ENCODE measurements at regions not wholly inside any gene's neighbourhood (a gene's known extent, or its start where the extent isn't known, plus 50 kb on each side); places are given as distances from the start of the nearest gene placed in this dataset.
"Not testable (repeated sequence)": the region's sequence is repeated elsewhere in the genome, so short reads cannot be mapped to it uniquely, and the experiment has no call there.

DNA sequence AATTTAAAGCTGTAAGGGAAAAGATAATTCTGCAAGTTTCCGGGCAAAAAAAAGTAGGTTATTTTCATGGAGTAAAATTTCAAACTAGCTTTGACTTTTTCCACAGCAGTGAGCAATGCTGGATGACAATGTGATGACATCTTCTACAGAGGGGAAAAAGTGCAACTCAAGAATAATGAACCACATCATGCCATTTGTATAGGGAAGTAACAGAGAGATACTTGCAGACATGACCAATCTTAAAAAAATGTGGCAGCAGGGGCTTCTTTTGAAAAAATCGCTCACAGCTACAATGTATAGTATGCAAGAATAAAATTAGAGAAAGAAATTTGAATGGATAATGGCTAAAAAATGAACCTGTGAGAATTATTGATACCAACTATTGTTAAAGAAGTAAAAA is 115.5 kb downstream of the DHRS2 start:
- no peak for DNase-seq

DNA sequence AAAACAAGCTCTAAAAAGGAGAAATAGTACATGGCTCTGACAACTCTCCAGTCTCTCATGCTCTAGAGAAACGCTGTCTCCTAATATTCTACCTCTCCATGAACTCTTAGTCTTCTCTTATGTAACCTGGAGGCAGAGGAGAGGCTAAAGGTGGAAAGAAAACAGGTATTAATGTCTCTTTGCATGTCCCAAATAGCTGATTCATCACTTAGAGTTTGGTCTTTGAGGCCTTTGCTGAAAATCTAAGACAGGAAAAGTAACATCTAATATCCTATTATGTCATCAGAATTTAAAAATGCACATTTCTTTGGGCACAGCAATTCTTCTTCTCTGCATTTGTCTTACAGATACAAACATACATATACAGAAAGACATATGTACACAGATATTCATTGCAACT is 127.2 kb downstream of the DHRS2 start:
- DNase-seq: no peak

DNA sequence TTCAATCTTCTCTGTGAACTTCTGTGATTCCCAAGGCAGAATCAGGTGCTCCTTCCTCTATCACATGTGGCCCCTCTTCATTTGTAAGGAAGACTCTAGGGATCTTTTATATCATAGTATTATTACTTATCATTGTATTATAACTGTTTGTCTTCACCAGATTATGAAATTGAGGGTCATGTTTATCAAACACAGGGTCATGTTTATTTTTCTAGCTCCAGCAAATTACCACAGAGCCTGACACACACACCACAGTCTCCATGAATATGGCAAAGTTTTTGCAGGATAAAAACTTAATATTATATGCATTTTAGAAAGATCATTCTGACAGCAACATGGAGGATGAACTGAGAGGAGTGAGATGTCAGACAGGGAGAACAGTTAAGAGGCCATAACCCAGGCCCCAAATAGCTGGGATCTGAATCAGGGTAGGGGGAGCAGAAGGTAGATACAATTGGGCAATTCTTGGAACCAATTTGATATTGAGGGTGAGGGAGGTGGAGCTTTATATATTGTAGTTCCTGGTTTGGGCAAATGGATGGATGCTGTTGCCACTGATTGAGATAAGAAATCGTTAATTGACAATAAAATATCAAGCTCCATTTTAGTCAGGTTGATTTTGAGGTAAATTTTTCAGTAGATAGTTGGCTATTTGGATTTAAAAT is 130.7 kb downstream of the DHRS2 start:
- DNase-seq: no peak

DNA sequence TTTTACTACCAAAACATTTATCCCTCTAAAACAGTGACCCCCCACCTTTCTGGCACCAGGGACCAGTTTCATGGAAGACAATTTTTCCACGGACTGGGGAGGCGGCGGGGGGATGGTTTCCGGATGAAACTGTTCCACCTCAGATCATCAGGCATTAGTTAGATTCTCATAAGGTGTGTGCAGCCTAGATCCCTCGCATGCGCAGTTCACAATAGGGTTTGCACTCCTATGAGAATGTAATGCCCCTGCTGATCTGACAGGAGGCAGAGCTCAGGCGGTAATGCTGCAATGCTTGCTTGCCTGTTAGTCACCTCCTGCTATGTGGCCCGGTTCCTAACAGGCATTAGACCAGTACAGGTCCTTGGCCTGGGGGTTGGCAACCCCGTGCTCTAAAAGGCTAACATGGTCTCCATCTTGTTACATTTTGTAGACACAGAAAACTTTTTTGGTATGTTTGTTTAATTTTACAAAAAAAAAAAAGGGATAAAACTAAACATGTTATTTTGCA is 133.1 kb downstream of the DHRS2 start:
- not testable (repeated sequence) for DNase-seq

DNA sequence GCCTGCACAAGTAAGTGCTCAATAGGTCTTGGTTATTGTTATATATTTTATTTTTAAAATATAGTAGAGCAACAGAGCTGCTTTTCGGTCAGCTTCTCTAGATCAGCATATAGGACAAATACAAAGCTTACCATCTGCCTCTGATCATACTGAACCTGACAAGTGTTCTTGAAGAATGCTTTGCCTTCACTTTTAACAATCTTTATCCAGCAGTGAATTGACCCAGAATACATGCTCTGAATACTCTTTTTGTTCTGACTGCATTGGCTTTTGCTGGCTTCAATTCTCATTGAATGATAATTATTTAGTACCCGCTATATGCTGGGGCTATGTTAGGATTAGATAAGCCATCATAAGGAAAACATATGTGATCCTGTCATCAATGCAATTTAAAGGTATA is 137.8 kb downstream of the DHRS2 start:
- DNase-seq: no peak

DNA sequence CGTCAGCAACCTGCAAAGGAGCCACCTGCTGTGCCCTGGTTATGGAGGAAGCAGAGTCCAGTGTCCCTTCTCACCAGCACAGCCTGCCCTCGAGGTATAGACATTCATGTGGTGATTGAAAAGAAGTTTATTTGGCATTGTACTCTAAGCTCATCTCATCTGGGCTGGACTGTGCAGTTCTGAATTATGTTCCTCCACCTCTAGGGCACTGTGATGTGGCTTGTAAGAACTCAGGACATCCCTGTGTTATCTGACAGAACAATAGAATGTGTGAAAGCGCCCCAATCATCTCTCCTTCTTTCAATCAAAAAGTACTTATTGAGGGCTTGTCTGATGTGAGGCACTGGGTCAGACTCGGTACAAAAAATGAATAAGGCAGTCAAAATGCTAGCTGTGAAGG is 140.1 kb downstream of the DHRS2 start:
- no peak for DNase-seq

DNA sequence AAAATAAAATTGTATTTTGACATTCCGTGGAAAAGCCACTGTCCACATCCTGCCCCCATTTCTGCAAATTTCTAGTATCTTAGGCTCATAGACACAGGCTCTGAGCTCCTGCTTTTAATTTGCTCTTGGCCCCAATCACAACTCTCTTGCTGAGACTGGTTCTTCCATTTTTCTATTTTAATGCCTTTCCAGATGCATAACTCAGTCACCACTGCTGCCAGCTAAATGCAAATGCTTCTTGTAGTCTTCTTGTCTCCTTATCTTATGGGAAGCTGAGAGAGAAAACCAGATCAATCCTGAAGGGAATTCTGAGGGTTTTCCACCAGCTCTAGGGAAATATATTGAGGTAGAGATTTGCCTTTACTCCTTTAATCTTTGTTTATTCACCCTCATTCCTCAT is 149.0 kb downstream of the DHRS2 start:
- no peak for DNase-seq

DNA sequence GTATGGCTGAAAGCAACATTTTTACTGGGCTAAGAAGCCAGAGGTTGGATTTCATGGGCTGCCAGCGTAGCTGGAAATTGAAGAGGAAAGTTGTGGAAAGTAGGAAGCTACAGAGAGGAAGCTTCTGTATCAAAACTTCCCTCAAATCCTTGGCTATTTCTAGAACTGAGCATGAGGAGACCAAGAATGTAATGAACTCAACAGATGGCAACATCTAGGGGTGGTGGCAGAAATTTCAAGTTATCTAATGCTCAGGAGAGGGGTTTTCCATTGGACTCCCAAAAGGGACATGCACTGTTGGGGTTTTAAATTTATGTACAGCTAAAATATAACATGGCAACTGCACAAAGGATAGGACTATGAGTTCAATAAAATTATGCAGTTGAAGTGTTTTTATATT is 151.3 kb downstream of the DHRS2 start:
- DNase-seq: no peak

DNA sequence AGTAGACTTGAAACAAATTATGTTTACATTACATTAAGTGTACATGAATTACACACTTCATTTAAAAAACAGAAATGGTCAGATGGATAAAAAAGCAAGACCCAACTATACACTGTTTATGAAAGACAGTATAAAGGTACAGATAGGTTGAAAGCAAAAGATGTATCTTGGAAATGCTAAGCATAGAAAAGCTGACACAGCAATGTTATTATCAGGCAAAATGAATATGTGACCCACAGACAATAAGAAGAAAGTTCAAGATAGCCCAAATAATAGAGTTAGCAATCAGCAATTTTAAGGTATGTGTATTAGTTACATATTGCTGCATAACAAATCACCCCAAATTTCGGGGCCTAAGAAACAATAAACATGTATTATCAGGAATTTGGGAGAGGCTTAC is 153.5 kb downstream of the DHRS2 start:
- DNase-seq: no peak

DNA sequence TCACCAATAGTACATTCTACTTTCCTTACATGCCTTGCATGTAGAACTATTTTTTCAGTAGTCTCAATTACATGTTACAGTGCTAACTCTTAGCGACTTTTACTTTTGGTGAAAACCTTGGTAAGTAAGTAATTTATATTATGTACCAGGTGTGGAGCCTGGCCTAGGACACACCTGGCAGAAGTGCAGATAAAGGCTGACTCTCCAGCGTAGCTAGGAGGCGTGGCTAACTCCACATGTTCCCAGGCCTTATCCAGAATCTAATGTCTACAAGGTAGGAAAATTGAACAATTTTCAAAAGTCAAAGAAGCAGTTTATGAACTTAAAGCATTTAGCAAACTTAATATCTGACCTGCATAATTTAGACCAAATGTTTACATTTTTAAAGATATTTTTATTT is 157.4 kb downstream of the DHRS2 start:
- no peak for DNase-seq

DNA sequence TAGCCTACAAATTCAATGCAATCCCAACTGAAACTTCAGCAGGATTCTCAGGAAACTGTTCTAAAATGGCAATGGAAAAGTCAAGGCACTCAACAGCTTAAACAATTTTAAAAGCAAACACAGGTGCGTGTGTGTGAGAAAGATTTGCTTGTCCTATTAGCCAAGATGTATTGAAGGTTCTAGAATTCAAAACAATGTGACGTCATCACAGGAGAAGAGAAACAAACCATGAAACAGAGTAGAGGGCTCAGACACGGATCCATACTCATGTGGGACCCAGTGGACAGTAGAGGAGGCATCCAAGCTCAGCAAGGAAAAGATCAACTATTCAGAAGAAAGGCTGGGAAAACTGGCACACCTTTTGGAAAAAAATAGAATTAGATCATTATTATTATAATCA is 152.8 kb upstream of the DHRS4 start:
- DNase-seq: no peak

DNA sequence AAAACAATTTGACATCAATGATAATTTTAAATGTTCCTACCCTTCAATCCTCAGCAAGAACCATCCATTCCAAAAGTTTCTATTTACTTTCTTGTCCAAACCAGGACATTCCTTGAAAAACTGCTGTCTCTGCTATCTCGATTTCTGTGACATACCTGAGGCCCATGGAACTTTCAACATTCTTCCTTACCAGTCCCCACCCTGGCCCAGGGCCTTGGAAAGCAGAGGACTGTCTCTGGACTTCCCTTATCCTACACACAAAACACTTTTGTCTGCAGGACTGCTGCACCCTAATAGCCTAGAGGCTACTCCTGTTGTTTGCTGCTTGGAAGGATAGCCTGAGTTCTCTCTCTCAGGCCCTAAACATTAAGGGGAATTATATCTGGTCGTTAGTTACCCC is 151.8 kb upstream of the DHRS4 start:
- DNase-seq: no peak

DNA sequence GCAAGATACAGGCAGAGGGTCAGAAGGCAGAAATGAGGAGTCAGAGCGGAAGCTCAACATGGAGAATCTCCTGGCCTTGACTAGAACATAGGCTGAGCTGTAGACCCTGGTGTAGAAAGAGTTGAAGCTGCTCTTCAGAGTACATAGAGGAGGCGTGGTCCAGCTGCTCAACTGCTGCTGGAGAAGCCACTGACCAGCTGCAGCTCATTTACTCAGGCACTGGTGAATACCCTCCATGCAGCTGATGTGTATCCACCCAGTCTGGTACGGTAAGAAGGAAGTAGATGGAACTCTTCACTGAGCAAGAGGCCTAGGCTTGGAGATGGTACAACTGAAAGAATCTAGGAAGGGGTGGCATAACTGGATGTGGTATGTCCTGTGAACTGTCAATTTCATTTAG is 148.8 kb upstream of the DHRS4 start:
- no peak for DNase-seq

DNA sequence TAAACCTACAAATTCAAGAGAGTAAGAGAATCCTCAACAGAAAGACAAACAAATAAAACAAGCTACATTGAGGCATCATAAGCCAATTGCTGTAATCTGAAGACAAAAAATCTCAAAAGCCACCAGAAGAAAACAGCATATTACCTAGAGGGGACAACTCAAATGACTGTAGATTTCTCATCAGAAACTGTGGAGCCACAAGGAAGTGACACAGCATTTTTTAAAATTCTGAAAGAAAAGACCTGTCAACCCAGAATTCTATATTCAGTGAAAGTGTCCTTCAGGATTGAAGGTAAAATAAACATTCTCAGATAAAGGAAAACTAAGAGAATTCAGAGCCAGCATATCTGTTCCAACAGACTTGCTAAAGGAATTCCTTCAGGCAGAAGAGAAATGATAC is 147.8 kb upstream of the DHRS4 start:
- no peak for DNase-seq

DNA sequence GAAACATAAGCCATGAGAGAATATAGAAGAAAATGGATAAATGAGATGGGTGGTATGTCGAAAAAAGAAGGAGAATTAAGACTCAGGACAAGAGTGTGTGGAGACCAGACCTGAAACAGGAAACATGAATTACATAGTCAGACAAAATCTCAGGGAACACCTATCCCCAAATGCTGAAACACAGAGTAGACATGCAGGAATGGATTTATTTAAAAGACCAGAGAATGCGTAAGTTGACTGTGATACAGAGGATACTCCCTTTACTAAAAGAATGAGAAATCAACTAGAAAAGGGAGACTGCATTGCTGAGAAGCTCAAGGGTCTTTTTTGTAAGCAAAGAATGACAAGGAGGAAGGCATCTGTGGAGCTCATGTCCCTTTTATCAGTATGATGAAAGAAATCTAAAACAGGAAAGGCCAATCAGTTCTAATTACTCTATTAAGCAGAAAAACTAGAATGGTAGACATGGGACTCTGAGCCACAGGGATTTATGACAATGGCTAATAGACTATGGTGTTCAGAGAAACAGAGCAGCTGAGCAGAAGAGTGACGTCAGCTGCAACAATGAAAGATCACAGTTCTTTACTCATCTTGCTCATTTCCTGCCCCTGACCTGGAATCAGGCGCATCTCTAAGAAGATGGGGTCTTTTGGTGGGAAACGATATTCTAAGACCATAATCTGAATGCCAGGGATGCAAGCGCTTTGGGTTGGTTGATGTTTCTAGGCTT is 138.9 kb upstream of the DHRS4 start:
- DNase-seq: no peak

DNA sequence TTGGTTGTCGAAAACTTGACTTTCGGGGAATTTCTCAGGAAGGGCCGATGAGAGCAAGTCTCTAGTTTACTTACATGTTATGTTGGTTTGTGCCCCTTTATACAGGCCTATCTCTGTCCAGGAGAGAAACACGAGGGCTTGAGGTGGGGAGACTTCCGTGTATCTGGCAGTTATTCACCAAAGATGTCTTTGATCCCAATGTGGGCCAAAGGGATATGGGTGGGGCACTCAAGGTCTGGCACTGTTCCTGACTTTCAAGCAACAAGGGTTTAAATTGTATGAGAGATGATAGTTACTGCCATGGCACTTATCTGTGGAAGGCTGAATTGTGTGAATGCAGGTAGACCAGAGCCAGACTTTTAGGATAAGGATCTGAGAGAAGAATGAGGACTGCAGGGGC is 137.2 kb upstream of the DHRS4 start:
- DNase-seq: no peak

DNA sequence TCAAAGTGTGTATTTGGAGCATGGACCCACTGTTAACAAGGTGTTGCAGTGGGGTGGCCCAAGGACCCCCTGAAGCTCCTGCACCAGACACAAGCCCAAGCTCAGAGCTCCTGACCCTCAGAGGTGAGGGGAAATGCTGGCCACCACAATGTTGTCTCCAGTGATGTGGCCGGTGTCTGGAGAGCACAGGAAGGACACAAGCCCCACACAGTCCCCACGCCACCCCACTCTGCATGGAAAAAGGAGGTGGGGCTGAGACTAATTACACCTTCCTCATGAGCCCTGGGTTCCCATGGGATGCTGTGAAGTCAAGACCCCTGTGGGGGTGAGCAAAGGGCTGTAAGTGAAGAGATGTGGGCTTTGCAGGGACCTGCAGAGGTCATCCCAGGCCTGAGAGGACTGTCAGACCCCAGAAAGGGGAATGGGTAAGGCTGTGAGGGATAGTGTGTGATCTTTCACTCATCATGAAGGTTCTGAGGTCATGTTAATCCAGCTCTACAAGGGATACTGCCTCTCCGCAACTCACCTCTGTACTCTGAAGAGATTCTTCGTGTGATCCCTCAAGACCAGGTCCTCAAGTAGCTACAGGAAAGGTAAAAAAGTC is 136.3 kb upstream of the DHRS4 start:
- no peak for DNase-seq

DNA sequence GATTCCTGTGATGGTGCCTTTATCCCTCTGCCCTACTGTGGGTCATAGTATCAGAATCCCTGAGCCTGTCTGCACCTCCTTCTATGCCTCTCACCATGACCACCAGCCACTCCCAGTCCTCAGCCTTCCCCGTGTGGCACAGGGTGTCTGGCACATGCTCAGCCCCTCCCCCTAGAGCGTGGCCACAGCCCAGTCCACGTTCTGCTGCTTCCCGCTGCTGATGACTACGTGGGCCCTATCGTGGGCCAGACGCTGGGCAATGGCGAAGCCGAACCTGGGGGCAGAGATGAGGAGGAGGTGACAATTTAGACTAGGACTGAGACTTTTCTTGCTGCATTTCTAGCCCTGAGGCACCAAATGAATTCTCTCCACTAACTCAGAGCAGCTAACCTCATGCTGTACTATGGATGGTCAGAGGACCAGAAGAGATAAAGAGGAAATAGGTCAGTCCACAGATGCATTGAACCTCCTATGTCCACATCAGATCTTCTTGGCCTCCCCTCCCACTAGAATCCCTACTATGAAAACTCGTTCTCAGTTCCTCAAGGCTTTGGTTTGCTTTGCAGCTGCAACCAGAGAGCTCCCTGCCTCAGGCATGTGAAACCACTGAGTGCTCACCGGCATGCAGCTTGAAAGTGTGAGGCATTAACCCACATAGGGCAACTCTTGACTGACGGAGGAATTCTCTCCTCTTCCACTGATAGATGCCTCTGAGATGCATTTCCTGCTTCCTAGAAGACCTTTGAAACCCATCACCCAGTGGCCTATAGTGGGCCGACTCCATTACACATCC is 126.3 kb upstream of the DHRS4 start:
- DNase-seq: no peak

DNA sequence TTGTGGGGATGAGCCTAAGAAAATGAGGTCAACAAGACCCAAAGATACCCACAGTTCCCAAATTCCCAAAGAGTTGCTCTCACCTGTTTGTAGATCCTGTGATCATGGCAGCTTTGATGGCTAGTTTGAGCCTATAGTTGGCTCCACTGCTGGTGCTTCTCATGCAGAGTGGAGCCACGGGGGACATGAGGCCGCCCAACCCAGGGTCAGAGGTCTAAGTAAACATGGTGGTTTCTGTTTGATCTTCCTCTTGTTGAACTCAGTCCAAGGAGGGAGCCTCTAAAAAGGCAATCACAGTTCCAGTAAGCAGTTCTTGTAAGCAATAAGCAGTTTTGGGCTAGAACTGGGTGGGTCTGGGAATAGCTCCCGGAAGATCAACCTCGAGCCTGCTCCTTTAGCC is 125.6 kb upstream of the DHRS4 start:
- DNase-seq: no peak

DNA sequence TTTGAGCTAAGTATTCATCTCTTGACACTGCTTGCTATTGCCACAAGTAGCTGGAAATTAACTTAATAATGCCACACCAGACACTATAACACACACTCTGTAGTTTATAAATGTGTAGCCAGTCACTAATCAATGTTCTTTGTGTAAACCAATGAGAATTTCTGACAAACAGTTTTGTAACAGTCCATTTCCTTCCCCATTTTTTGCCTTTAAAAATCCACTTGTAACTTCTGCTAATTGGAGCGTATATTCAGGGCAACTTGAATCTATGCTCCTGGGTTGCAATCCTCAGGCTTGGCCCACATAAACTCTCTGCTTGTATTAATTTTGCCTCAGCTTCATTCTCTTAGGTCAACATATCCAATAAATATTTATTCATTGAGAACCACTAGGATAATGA is 125.0 kb upstream of the DHRS4 start:
- no peak for DNase-seq

DNA sequence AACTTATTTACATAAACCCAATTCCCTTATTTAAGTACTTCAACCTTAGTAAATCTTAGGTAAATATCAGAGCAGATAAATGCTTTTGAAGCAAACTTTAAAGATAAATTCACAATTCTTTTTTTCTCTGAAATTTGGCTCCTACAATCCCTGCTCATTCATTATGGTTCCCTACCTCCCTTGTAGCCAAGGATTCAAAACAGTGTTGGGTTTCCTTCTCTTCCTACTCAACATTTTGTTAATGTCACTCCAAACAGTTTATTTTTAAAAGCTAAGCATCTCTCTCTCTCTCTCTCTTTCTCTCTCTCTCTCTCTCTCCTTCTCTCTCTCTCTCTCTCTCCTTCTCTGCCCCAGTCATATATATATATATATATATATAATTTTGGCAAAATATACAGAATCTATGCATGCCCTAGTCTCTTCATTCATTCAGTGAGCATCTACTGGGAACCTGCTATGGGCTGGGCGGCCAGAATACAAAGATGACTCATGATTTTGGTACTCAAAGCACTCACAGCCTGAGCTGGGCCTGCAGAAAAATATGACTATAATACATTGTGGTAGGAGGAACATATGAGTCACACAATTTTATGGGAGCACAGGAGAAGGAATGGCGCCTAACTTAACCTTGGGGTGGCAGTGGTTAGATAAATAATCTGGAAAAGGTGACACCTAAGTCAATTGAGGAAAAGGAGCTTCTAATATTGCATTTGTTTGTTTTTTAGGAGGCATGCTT is 123.7 kb upstream of the DHRS4 start:
- no peak for DNase-seq

DNA sequence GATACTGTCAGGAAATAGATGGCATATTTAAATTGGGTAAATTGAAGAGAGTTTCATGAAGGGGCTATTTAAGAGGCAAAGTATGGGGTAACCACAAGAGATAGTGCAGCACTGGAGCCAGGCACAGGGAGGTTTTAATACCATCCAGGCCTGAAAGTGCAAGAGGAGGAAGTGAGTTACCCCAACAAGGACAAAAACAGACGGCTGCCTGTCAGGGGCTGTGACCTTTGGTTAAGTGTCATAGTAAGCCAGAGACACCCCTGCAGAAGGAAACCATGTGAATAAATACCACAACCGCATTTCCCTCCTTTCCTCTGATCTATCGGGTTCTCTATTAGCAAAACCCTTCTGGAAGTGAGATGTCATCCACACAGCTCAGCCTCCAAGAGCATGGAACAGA is 122.0 kb upstream of the DHRS4 start:
- DNase-seq: no peak

DNA sequence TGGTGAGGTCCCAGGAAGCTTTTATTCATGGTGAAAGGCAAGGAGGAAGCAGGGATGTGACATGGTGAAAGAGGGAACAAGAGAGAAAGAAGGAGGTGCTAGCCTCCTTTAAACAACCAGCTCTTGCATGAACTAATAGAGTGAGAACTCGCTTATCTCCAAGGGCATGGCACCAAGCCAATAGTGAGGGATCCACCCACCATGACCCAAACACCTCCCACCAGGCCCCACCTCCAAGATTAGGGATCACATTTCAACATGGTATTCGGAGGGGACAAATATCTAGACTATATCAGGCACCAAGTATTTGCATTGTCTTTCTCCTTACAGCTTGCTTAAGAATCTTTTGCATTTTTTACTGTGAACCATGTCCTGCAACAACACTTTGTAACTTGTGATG is 91.9 kb upstream of the DHRS4 start:
- no peak for DNase-seq
